ENCODE measurements at regions not wholly inside any gene's neighbourhood (a gene's known extent, or its start where the extent isn't known, plus 50 kb on each side); places are given as distances from the start of the nearest gene placed in this dataset.
"Not testable (repeated sequence)": the region's sequence is repeated elsewhere in the genome, so short reads cannot be mapped to it uniquely, and the experiment has no call there.

- no peak for DNase-seq
These were observed 220.5 kb downstream of the KCNRG start for GRCh38 chr13:50235604-50236342.

- DNase-seq = peak; percentile 20
These were observed 221.7 kb downstream of the KCNRG start for GRCh38 chr13:50236898-50237318.

- DNase-seq = no peak
These were observed 223.7 kb downstream of the KCNRG start for GRCh38 chr13:50238922-50239321.

GRCh38 chr13:50241479-50241878, 226.2 kb downstream of the KCNRG start:
- no peak for DNase-seq

GRCh38 chr13:50243931-50244330, 228.7 kb downstream of the KCNRG start:
- DNase-seq = no peak

- no peak for DNase-seq
These were observed 229.1 kb downstream of the KCNRG start for GRCh38 chr13:50244355-50244712.

GRCh38 chr13:50244713-50245574, 229.7 kb downstream of the KCNRG start:
- DNase-seq = peak; percentile 9

- DNase-seq = no peak
These were observed 232.0 kb downstream of the KCNRG start for GRCh38 chr13:50247223-50247622.

- DNase-seq = no peak
These were observed 233.4 kb downstream of the KCNRG start for GRCh38 chr13:50248516-50249143.

GRCh38 chr13:50249144-50249521, 233.9 kb downstream of the KCNRG start:
- no peak for DNase-seq

GRCh38 chr13:50250401-50250800, 235.2 kb downstream of the KCNRG start:
- no peak for DNase-seq

- no peak for DNase-seq
These were observed 240.4 kb downstream of the KCNRG start for GRCh38 chr13:50255639-50256038.

- DNase-seq = not testable (repeated sequence)
These were observed 241.5 kb downstream of the KCNRG start for GRCh38 chr13:50256536-50257321.

GRCh38 chr13:50257646-50258045, 242.4 kb downstream of the KCNRG start:
- DNase-seq = no peak

GRCh38 chr13:50261130-50261901, 246.1 kb downstream of the KCNRG start:
- no peak for DNase-seq

- no peak for DNase-seq
These were observed 251.8 kb downstream of the KCNRG start for GRCh38 chr13:50267066-50267465.

GRCh38 chr13:50267917-50268316, 252.7 kb downstream of the KCNRG start:
- no peak for DNase-seq

GRCh38 chr13:50268500-50268899, 253.3 kb downstream of the KCNRG start:
- DNase-seq = no peak

GRCh38 chr13:50274181-50274580, 258.9 kb downstream of the KCNRG start:
- DNase-seq = no peak

- no peak for DNase-seq
These were observed 260.3 kb downstream of the KCNRG start for GRCh38 chr13:50275392-50276063.

- DNase-seq = no peak
These were observed 261.3 kb downstream of the KCNRG start for GRCh38 chr13:50276550-50276949.

GRCh38 chr13:50277127-50277526, 261.9 kb downstream of the KCNRG start:
- DNase-seq = no peak

Data from activated T-cell treated with anti-CD3 and anti-CD28 coated beads for 4 hours (primary cell).